Cardiac muscle cell (in vitro differentiated cells and primary cell): ENCODE measurements at regions not wholly inside any gene's neighbourhood (a gene's known extent, or its start where the extent isn't known, plus 50 kb on each side); places are given as distances from the start of the nearest gene placed in this dataset.

ENCODE experiments used
- DNase-seq, 2 donors: peaks; one replicate each; pipeline versions ENCODE4 v3.0.0 to v3.0.0-alpha.2; 2010 to 2017; ENCODE audit warnings: low read depth in 1 of 2, low spot score in 1 of 2
- H3K27ac ChIP-seq: fragments of 200-600 bp; sonication (generic); 2 replicates; pipeline ENCODE4 v1.5.1; 2016
- H3K27me3 ChIP-seq: fragments of 200-600 bp; sonication (generic); 2 replicates; pipeline ENCODE4 v1.6.0; 2016; ENCODE audit warnings: control low read depth
- H3K36me3 ChIP-seq: fragments of 200-600 bp; sonication (generic); 2 replicates; pipeline ENCODE4 v1.5.1; 2016; ENCODE audit warnings: control low read depth
- H3K4me1 ChIP-seq: fragments of 200-600 bp; sonication (generic); 2 replicates; pipeline ENCODE4 v1.8.1; 2017; ENCODE audit warnings: low read depth, mild to moderate bottlenecking, mixed run types
- H3K4me3 ChIP-seq: fragments of 200-600 bp; sonication (generic); 2 replicates; pipeline ENCODE4 v1.5.1; 2016; ENCODE audit warnings: mild to moderate bottlenecking
- H3K9me3 ChIP-seq: fragments of 200-600 bp; sonication (generic); 2 replicates; pipeline ENCODE4 v1.5.1; 2017; ENCODE audit warnings: low read depth, mild to moderate bottlenecking, control low read depth
- CTCF ChIP-seq: IDR thresholded peaks from 2 replicates; pipeline ENCODE4 v1.5.1; 2012; ENCODE audit warnings: low read depth, mild to moderate bottlenecking, low read length

GRCh38 chr4:121237069-121237399, 72.9 kb upstream of the TNIP3 start:
- Histone ChIP-seq H3K4me1 (no peaks in the 10 kb centered on the region), H3K27me3 (no peaks in the 10 kb centered on the region), H3K4me3 (no peak overlapping the region), H3K36me3 (no peaks in the 10 kb centered on the region), H3K9me3 (no peaks in the 10 kb centered on the region), H3K27ac (no peak overlapping the region)
- DNase-seq: no peak
- TF ChIP-seq CTCF: no peak

DNA sequence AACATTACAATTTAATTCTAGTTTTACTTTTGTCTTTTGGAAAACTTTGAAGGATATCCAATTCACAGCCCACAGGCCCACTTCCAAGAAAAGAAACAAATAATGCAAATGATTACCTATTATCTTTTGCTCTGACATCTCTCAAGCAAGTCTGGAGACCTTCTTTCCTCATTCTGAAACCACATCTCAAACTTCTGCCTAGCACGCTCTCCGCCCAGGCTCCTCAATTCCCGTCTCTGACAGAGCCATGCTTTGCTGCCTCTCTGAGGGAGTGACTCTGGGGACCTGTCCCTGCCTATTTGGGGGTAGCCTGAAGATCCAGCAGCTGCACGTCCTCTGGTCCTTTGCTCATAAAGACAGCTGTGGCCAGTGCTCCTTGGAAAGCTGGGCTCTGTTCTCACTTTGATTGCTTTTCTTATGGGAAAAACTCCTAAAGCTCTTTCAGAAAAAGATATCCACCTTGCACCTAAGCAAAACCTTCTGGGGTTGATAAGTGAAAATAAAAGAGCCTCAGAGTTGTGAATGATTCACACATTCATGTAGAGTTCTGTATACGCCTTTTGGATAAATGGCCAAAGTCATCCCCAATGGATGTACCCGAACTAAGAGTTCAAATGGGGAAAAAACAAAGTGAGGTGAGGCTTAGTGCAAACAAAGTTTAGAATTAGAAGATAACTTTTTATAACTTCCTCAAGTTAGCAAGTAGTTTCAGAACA, 72.4 kb upstream of the TNIP3 start:
- no peak for TF ChIP-seq CTCF
- Histone ChIP-seq H3K27me3 (no peaks in the 10 kb centered on the region), H3K4me1 (no peaks in the 10 kb centered on the region), H3K9me3 (no peaks in the 10 kb centered on the region), H3K36me3 (no peaks in the 10 kb centered on the region), H3K27ac (no peak overlapping the region), H3K4me3 (no peak overlapping the region)
- DNase-seq: no peak

GRCh38 chr4:121233982-121234381, 69.9 kb upstream of the TNIP3 start:
- Histone ChIP-seq H3K36me3 (no peaks in the 10 kb centered on the region), H3K27me3 (no peaks in the 10 kb centered on the region), H3K27ac (no peak overlapping the region), H3K4me3 (no peak overlapping the region), H3K9me3 (no peaks in the 10 kb centered on the region), H3K4me1 (no peaks in the 10 kb centered on the region)
- no peak for TF ChIP-seq CTCF
- no peak for DNase-seq

- no peaks in the 10 kb centered on the region for H3K36me3 ChIP-seq
- TF ChIP-seq CTCF: no peak
- no peak overlapping the region for H3K27ac ChIP-seq
- no peak for DNase-seq
- no peaks in the 10 kb centered on the region for H3K27me3 ChIP-seq
- no peaks in the 10 kb centered on the region for H3K9me3 ChIP-seq
- no peak overlapping the region for H3K4me3 ChIP-seq
- H3K4me1 ChIP-seq: peaks cover 10% of the 10 kb centered on the region
Measured at GRCh38 chr4:121229993-121230392, 65.9 kb upstream of the TNIP3 start.

- TF ChIP-seq CTCF: no peak
- Histone ChIP-seq H3K4me1 (peaks cover 10% of the 10 kb centered on the region), H3K27ac (no peak overlapping the region), H3K36me3 (no peaks in the 10 kb centered on the region), H3K4me3 (no peak overlapping the region), H3K27me3 (no peaks in the 10 kb centered on the region), H3K9me3 (no peaks in the 10 kb centered on the region)
- DNase-seq: no peak
Measured at GRCh38 chr4:121228848-121229247, 64.7 kb upstream of the TNIP3 start.
